NCI-H774 (cell line): ENCODE measurements at regions not wholly inside any gene's neighbourhood (a gene's known extent, or its start where the extent isn't known, plus 50 kb on each side); places are given as distances from the start of the nearest gene placed in this dataset.

Experiments
- DNase-seq: peaks from one replicate; lab custom pipeline; 2025; lab: John Stamatoyannopoulos, UW

GRCh38 chr18:24530630-24531111, 70.2 kb downstream of the HRH4 start:
- peak; percentile 41 for DNase-seq

GRCh38 chr18:24534271-24534670, 73.8 kb downstream of the HRH4 start:
- DNase-seq = no peak

- no peak for DNase-seq
Observed at GRCh38 chr18:24534737-24535136, 74.3 kb downstream of the HRH4 start.

GRCh38 chr18:24535527-24536295, 75.3 kb downstream of the HRH4 start:
- DNase-seq = no peak

GRCh38 chr18:24536326-24536725, 75.9 kb downstream of the HRH4 start:
- DNase-seq = no peak

- DNase-seq = no peak
Observed at GRCh38 chr18:24536834-24537233, 76.4 kb downstream of the HRH4 start.

- no peak for DNase-seq
Observed at GRCh38 chr18:24538414-24539264, 78.2 kb downstream of the HRH4 start.

GRCh38 chr18:24539866-24540617, 79.6 kb downstream of the HRH4 start:
- DNase-seq = no peak

- DNase-seq = no peak
Observed at GRCh38 chr18:24540896-24541295, 80.5 kb downstream of the HRH4 start.

GRCh38 chr18:24543086-24543794, 82.8 kb downstream of the HRH4 start:
- DNase-seq = no peak

- peak; percentile 13 for DNase-seq
Observed at GRCh38 chr18:24543795-24544498, 83.5 kb downstream of the HRH4 start.

GRCh38 chr18:24544949-24545348, 84.5 kb downstream of the HRH4 start:
- no peak for DNase-seq

GRCh38 chr18:24545651-24546050, 85.2 kb downstream of the HRH4 start:
- DNase-seq = no peak

- no peak for DNase-seq
Observed at GRCh38 chr18:24546307-24546706, 85.9 kb downstream of the HRH4 start.

- DNase-seq = no peak
Observed at GRCh38 chr18:24548583-24548982, 88.1 kb downstream of the HRH4 start.

GRCh38 chr18:24552218-24552617, 91.8 kb downstream of the HRH4 start:
- no peak for DNase-seq

- no peak for DNase-seq
Observed at GRCh38 chr18:24553571-24554285, 93.3 kb downstream of the HRH4 start.

- no peak for DNase-seq
Observed at GRCh38 chr18:24558403-24558802, 98.0 kb downstream of the HRH4 start.

GRCh38 chr18:24559526-24559925, 99.1 kb downstream of the HRH4 start:
- no peak for DNase-seq

- DNase-seq = no peak
Observed at GRCh38 chr18:24560511-24560981, 100.1 kb downstream of the HRH4 start.
